HG03469 (cell line): ENCODE measurements at regions not wholly inside any gene's neighbourhood (a gene's known extent, or its start where the extent isn't known, plus 50 kb on each side); places are given as distances from the start of the nearest gene placed in this dataset.

Source experiments
- ATAC-seq: cut with Tn5 transposase; IDR thresholded peaks from one replicate; pipeline ENCODE4 v1.9.1; 2021; ENCODE audit warnings: mild to moderate bottlenecking, moderate library complexity, moderate number of reproducible peaks; ENCODE audit not compliant: unreplicated experiment

DNA sequence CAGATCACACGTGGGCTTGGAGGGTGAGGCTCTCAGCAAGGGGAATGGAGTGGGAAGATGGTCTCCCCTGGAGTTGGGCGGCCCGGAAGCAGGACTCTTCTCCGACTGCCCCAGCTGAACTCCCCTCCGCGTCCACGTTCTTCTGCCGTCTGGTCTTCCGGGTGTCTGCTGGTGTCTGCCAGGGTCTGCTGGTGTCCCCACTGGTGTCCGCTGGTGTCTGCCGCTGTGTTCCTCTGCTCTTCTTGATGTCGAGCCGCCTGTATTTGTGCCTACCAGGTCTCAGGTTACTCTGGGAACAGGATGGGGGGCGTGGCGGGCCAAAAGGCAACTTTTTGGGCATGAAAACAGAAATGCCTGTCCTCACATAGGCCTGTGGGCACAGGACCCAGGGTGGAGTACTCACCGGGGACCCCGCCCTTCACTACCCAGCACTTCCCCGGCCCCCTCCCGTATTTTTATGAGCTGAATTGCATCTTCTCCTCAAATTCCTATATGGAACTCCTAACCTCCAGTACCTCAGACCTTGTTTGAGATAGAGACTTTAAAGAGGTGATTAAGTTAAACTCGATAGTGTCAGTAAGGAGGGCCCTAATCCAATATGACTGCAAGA, 675.4 kb downstream of the SEMA5A start:
- no peak for ATAC-seq

DNA sequence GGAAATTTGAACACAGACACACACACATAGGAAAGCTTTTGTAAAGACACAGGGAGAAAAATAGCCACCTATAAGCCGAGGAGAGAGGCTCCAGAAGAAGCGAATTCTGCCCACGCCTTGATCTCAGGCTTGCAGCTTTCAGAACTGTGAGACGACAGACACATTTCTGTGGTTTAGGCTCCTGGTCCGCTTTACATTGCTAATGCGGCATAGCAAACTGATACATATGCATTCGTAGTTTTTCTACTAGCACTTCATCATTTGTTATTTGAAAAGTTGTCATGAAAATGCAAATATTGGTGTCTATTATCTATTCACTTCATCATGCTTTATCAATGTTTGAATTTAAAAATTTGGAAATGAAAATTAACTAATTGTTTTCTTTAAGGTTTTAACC, 674.9 kb downstream of the SEMA5A start:
- ATAC-seq, result no peak

DNA sequence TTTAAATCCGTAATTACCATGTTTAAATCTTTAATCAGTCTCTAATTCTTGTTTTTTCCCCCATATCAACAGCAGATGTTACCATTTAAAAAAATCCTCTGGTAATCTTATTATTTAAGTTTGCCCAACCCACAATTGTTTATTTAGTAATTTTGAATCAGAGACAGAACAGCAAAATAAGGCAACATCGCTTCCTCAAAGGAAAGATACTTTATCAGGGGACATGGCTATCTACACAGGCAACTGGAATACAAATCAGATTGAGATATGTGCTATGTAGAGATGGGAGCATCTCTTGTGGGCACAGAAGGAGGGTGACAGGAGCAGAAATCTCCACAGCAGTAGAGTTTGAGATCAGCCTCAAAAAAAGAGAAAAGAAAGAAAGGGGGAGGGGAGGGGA, 674.4 kb downstream of the SEMA5A start:
- no peak for ATAC-seq

DNA sequence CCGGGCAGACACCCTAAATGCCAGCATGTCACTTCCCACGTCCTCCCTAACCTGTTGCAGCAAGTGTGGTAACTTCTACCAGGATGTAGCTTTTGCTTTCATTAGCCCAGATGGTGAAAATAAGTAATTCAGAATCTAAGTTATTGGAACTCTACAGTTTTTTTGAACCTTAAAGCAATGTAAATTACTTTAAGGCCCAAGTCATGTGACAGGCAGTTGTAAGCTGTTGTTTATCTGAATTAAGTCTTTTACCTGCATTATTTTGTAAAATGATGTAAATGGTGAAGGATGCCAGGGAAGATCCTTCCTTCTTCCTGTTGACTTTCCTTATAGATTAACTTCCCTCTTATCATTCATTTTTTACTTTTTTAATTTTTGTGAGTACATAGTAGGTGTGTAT, 670.2 kb downstream of the SEMA5A start:
- no peak for ATAC-seq

- peak; percentile 74 for ATAC-seq
These were observed 666.6 kb downstream of the SEMA5A start for GRCh38 chr5:8879248-8879647.

DNA sequence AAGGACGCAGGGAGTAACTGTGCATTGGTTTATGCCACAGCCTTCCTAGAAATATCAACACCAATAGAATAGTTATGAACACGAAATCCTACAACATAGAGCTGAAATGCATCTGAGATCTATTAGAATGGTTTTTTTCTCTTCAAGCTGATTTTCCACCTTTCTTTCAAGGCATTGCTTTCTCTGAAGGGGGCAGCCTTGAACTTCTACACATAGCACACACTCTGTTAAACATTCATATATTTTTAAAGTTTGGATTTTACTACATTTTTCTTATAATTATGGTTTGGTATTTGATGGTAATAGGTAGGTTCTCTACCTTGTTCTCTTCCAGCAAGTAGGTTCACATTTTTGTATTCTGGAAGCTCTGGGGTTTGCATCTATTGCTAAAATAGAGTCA, 661.8 kb downstream of the SEMA5A start:
- ATAC-seq, result no peak

- ATAC-seq, result no peak
These were observed 652.9 kb downstream of the SEMA5A start for GRCh38 chr5:8892926-8893325.

DNA sequence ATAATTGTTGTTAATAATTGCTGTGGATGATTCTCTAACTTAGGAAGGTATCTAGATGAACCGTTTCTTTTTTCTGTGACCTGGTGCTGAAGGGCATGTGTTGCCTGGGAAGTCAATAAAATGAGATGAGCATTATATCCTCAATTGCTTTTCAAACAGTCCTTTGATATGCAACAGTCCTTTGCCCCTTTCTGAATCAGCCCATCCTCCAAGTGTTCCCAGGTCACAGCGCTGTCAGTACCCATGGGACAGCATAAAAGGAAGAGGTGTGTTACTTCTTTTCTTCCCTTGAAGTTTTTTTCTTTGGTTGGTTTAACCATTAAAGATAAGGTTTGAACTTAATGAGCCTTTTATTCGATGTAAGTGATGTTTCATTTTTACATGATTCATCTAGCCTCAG, 651.8 kb downstream of the SEMA5A start:
- no peak for ATAC-seq

DNA sequence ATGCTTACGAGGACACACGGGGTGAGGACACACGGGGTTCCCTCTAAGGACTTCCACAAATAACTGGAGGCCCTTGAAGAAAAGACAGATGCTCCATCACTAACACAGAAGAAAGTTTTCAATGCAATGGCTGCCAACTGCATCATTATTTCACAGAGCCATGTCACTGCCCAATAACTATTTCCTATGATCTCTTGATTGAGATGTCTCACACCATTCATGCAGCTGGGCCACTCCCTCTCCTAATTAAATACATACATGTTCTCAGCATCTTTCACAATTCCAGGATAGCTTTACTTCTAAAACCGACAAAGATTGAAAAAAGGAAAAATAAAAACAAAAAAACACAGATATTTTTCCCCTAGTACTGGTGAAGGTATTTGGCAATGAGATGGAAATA, 650.8 kb downstream of the SEMA5A start:
- ATAC-seq, result no peak

DNA sequence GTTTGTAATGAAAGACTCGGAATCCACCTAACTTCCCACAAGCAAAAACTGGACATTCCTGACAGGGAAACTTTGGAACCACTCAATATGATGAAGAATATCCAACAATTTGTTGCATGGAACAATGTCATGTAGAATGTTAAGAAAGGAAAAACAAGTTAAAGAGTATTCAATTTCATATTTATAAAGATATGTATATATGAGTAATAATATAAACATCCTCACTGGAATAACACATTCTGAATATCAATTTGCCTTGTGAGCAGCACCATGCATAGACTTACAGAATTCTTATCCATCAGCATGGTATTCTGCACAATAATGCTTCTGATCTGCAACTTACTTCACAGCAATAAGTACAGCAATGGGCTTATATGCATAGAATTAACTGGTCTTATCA, 650.3 kb downstream of the SEMA5A start:
- no peak for ATAC-seq

DNA sequence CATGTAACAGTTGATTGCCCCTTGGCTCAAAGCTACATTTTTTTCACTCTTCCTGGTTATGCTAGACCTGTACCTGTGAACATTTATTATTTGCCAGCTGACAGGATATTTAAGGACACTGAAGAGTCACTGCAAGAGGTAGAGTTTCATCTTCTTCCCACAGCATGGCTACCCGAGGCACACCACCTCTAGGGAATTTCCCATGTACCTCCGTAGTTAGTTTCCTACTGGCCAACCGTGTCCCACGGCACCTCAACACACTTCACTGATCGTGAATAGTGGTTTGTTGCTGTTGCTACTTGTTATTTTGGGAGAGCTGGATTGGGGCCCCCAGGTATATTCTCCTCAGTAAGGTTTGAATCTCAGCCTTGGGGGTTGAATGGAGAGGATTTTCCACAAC, 648.6 kb downstream of the SEMA5A start:
- ATAC-seq, result no peak

- no peak for ATAC-seq
These were observed 640.9 kb downstream of the SEMA5A start for GRCh38 chr5:8905021-8905420.

- ATAC-seq, result no peak
These were observed 639.4 kb downstream of the SEMA5A start for GRCh38 chr5:8906303-8906967.

DNA sequence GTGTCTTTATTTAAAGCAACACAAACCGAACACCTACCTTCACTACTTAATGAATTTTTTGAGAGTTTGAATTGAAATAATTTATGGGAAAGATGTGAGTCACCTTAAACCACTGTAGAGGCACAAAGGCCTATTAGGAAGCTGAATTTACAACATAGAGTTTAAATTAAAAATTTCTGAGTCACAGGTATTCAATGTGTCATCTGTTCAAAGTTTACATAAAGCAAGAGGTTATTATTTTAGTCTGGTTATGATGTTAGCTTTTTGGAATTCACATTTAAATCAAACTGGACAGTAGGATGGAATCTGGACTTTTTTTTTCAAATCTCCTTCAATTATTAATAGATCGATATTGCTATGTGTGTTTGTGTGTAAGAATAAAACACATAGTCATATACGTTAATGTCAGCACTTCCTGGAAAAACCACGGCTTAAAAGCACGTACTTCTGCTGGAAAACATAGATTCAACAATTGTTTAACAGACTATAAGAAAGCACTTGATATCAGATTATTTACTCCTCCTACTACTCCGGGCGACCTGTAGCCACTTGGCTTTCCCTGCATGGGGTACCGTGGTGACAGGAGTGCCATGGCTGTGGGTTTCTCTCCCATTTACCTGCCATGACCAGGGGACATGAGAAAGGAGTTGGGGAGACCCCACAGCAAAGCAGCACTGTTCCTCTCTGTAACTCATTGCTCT, 638.6 kb downstream of the SEMA5A start:
- ATAC-seq, result no peak

DNA sequence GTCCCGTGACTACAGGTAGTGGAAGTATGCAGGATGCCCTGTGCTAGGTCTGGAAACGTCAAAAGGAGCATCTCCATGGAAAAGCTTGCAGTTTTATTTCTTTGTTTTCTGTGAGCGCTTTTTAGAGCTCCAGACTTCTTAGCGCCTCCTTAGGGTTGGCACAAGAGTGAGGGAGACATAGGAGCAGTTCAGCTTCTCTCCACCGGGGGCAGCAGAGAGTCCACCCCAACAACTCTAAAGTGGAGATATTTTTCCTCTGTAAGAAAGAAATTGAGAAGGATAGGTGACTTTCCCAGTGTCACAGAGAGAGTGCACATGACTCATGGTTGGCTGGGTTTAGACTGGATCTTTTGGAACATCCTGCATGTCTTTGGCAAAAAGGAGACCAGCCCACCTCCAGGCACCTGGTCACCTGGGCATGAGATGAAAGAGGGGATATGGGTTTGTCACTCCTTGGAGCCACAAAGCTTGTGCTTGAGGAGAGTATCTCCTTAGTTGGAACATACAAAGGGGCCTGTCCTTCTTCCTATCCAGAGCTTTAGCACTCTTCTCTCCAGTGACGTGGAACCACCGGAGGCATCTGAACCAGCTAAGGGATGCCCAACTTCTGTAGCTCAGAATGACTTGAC, 637.7 kb downstream of the SEMA5A start:
- ATAC-seq, result no peak

- ATAC-seq, result no peak
These were observed 633.8 kb downstream of the SEMA5A start for GRCh38 chr5:8912106-8912505.

DNA sequence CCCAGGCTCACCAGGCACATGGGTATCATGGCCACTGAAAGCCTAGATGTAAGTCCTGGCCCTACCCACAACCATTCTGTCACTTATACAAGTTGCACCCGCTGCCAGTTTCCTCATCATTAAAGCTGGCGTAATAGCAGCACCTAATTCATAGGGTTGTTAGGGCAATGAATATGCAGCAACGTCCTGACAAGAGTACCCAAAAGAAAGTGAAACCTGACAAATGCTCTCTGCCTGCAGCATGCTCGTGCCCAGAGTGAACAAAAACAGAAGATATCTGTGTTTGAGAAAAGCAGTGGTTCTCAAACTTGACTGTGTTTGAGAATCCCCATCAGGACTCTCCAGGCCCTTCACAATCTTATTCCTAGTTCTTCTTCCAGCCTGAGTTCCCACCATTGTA, 632.4 kb downstream of the SEMA5A start:
- ATAC-seq, result no peak

DNA sequence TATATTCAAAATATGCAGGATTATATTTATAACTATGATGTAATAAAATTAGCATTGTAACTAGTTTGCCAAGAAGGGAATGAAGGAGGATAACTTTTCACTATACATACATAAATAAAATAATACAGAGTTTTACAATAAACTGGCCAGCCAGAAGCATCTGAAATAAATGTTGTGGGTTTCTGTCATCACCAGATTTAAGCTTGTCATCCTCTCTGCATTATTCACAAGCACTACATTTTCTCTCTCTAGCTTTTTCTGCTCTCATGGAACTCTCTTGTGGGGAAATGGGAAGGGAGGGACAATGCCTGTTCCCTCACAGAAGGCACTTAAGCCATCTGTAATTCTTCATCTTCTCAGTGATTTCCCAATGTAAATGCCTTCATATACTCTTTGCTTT, 626.8 kb downstream of the SEMA5A start:
- no peak for ATAC-seq

GRCh38 chr5:8923526-8923925, 622.3 kb downstream of the SEMA5A start:
- ATAC-seq, result no peak

DNA sequence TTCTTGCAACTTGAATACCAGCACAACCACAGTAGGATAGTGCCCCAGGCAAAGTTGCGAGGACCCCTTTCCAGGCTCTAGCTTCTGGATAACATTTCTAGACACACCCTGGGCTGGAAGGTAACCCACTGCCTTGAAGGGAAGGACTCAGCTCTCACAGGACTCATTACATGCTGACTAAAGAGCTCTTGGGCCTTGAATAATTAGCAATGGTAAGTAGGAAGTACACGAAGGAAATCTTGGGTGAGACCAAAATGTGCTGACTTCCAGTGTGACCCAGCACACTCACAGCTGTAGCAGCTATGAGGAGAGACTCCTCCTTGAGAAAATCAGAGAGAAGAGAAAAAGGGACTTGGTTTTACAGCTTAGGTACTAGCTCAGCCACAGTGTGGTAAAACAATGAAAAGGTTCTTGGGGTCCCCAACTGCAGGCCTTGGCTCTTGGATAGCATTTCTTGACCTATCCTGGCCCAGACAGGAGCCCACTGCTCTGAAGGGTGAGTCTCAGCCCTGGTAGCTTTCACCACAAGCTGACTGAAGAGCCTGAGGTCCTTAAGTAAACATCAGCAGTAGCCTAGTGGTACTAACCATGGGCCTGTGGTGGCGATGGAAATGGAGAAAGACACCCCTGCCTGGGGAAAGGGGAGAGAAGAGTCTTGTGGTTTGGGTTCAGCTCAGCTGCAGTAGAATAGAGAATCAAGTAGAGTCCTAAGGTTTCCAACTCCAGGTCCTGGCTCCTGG, 621.7 kb downstream of the SEMA5A start:
- no peak for ATAC-seq

GRCh38 chr5:8930021-8930420, 615.9 kb downstream of the SEMA5A start:
- ATAC-seq, result no peak
